ENCODE measurements at regions not wholly inside any gene's neighbourhood (a gene's known extent, or its start where the extent isn't known, plus 50 kb on each side); places are given as distances from the start of the nearest gene placed in this dataset.

DNA sequence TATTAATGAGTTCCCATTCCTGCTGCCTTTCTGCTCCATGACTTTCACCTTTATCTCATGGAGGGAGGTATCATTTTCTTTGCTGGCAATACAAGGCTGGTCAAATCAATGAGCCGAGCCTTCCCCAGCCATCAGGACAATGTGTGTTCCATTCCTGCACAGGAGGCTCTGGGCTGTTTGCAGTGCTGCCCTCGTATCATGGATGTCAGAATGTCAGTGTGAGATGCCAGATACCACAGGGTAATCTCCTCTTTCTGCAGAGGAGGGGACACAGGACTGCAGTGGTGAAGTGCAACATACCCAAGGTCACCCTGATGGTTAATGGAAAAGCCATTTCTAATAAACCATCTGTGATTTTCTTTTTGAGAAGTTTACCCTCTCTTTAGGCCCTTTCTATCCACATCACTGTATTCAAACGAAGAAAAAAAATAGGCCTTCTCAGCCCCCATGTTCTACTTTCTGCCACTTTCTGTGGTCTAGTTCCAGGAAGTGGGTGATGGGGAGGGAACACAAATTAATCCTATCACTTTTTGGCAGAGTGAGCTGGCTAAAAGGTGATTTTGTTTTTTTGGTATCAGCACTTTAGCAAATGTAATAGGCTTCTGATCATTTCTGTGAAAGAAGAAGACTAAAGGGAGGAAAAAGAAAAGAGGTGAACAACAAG lies 490.2 kb upstream of the BOD1L1 start:
- TF ChIP-seq ZNF274 (IDR thresholded peaks at IDR 0.05; ENCODE audit: low read depth, low read length), result no peak
- TF ChIP-seq YY1 (IDR thresholded peaks at IDR 0.05; ENCODE audit: insufficient read depth, insufficient read length), result no peak
- TF ChIP-seq SUZ12 (IDR thresholded peaks at IDR 0.05; ENCODE audit: extremely low read depth, insufficient read depth, insufficient read length), result no peak

Data from NT2/D1 (cell line).